Stimulated activated CD4-positive, alpha-beta T cell treated with anti-CD3 and anti-CD28 coated beads, TNF-alpha, amount 100 ng/mL, for 24 hours (primary cell): ENCODE measurements at regions not wholly inside any gene's neighbourhood (a gene's known extent, or its start where the extent isn't known, plus 50 kb on each side); places are given as distances from the start of the nearest gene placed in this dataset.
"Not testable (repeated sequence)": the region's sequence is repeated elsewhere in the genome, so short reads cannot be mapped to it uniquely, and the experiment has no call there.

ENCODE experiments used
- DNase-seq, 3 experiments: peaks; one replicate each; pipeline ENCODE4 v3.0.0-alpha.2; 2020; ENCODE audit warnings: low read depth in 3 of 3

DNA sequence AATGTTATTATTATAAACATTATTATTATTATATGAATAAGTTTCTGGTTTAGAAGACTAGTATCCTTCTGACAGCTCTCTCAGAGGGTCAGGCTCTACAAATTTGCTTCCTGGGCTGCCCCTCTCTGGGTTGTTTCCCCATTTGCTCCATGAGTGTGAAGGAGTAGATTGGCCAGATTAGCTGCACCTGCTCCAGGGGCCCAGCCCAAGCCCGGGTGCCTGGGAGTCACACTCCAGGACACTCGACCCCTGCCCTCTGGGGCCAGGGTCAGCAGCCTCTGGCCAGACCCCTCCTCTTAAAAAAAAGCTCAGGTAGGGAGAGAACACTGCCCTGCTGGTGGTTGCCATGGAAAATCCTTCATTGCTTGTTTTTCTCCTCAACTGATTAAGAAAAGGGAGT, 169.0 kb upstream of the FOXD4L5 start:
- not testable (repeated sequence) for DNase-seq

- DNase-seq = not testable (repeated sequence)
These were observed 165.0 kb upstream of the FOXD4L5 start for GRCh38 chr9:65449886-65450610.

GRCh38 chr9:65449423-65449822, 164.4 kb upstream of the FOXD4L5 start:
- no peak for DNase-seq

GRCh38 chr9:65447146-65447545, 162.1 kb upstream of the FOXD4L5 start:
- DNase-seq = not testable (repeated sequence)

DNA sequence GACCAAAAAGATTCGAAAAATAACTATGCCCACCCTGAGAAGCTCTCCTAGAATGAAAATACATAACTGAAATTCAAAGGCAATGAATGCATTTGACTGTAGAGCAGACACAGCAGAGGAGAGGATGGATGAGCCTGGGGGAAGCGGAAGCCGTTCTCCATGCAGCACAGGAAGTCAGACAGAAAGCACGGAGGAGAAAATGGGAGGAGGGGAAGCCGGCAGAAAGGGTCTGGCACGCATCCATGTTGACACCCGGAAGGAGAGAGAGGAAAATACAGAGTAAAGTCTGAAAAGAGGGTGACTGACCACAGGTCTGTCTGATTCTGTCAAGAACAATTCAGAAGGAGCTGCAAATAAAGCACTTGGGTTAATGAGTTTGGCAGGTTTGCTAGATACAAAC, 161.0 kb upstream of the FOXD4L5 start:
- not testable (repeated sequence) for DNase-seq

- no peak for DNase-seq
These were observed 159.9 kb upstream of the FOXD4L5 start for GRCh38 chr9:65444943-65445342.

DNA sequence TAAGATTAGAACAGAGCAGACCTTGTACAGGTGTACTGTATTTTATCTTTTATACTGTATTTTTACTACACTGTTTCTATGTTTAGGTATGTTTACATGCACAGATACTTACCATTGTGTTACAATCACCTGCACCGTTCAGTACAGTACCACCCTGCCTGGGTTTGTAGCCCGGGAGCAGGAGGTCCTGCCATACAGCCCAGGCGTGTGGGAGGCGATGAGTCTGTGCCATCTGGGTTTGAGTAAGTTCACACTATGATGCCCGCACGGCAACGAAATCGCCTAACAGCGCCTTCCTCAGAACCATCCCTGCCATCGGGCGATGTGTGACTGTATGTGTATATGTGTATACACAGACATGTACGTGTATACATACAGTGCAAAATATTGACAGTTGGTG, 157.1 kb upstream of the FOXD4L5 start:
- DNase-seq = not testable (repeated sequence)

DNA sequence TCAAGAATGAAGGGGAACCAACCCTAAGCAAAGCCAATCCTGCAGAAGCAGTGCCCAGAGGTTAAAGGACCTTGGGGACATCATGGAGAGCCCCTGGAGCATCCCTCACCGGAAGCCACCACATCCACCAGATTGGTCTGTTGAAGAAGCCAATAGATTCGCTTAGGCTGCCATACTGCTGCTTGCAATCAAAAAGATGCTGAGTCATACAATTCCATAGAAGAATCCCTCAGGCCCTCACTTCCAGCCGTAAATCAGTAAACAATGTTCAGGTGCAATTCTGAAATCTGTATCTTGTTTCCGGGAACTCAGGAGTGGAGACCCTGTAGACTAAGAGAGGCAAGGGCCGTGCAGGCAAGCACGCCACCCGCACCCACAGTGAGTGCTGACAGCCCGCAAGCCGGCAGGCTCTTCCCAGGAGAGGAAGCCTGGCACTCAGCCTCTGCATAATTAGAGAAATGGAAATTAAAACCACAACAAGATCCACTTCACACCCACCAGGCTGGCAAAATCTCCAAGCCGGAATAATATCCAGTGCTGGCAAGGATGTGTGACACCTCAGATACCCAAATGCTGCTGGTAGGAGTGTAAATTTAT, 156.4 kb upstream of the FOXD4L5 start:
- DNase-seq = not testable (repeated sequence)

- no peak for DNase-seq
These were observed 152.7 kb upstream of the FOXD4L5 start for GRCh38 chr9:65437724-65438123.

DNA sequence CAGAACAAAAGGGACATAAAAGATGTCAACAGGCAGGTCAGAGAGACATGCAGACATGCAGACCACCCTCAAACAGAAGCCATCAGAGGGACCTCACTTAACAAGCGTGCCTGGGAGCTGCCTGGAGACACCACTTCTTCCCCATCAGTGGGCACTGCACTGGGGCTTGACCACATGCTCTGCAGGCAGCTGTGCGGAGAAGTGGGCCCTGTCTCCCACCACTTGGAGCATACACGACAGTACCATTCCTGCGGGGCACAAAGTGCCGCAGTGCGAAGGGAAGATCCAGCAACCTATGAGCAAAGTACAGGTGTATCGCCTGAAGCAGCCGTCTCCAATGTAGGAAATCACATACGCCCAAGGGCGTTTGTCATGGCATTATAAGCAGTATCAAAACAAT, 150.5 kb upstream of the FOXD4L5 start:
- DNase-seq = no peak

DNA sequence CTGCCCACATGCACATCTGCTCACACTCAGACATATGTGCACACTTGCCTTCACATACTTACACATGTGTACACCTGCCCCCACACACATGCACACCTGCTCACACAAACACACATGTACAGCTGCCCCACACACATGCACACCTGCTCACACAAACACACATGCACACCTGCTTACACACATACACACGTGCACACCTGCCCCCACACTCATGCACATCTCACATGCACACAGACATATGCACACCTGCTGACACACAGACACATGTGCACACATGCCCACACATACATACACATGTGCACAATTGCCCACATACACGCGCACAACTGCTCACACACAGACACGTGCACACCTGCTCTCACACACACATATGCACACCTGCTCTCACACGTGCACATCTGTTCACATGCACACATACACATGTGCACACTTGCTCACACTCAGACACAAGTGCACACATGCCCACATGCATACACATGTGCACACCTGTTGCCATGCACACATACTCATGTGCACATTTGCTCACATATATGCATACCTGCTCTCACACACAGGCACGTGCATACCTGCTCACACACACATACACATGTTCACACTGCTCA, 147.8 kb upstream of the FOXD4L5 start:
- no peak for DNase-seq

- no peak for DNase-seq
These were observed 147.0 kb upstream of the FOXD4L5 start for GRCh38 chr9:65432051-65432450.

DNA sequence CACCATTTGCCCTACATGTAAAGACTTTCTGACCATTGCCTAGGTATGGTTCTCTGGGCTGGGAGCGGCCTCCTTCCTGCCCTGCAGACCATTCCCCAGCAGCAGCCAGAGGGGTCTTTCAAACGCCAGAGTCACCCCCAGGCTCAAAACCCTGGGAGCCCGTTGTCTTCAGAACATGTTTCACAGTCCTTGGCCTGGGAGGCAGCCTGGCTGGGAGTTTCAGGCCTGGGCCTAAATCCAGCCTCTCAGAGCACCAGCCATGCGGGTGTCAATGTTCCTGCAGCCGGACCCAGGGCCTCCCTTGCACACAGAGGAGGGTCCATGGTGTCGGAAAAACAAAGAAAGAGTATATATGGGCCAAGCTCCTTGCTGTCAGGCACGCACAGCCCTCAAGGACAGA, 145.2 kb upstream of the FOXD4L5 start:
- no peak for DNase-seq

GRCh38 chr9:65427361-65427760, 142.4 kb upstream of the FOXD4L5 start:
- DNase-seq = not testable (repeated sequence)

GRCh38 chr9:65426813-65427212, 141.8 kb upstream of the FOXD4L5 start:
- DNase-seq = not testable (repeated sequence)

DNA sequence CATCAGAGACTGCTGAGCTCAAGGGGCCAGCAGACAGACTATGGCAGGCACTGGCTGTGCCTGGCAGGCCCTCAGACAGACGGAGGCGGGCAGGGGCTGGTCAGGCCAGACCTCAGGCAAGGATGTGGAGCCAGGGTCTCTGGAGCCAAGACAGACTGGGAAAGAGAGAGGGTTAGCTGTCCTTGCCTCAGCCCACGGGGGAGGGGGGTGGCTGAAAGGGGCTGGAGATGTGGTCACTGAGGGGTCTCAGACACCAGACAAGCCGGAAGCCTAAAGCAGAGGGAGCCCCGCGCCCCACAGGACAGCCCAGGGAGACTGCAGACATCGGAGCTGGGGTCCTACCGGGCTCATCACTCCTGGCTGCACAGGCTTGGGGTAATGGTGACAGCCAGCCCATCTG, 141.2 kb upstream of the FOXD4L5 start:
- no peak for DNase-seq

GRCh38 chr9:65425183-65425582, 140.2 kb upstream of the FOXD4L5 start:
- not testable (repeated sequence) for DNase-seq

- not testable (repeated sequence) for DNase-seq
These were observed 139.5 kb upstream of the FOXD4L5 start for GRCh38 chr9:65424437-65424984.

- DNase-seq = not testable (repeated sequence)
These were observed 138.9 kb upstream of the FOXD4L5 start for GRCh38 chr9:65423691-65424436.

DNA sequence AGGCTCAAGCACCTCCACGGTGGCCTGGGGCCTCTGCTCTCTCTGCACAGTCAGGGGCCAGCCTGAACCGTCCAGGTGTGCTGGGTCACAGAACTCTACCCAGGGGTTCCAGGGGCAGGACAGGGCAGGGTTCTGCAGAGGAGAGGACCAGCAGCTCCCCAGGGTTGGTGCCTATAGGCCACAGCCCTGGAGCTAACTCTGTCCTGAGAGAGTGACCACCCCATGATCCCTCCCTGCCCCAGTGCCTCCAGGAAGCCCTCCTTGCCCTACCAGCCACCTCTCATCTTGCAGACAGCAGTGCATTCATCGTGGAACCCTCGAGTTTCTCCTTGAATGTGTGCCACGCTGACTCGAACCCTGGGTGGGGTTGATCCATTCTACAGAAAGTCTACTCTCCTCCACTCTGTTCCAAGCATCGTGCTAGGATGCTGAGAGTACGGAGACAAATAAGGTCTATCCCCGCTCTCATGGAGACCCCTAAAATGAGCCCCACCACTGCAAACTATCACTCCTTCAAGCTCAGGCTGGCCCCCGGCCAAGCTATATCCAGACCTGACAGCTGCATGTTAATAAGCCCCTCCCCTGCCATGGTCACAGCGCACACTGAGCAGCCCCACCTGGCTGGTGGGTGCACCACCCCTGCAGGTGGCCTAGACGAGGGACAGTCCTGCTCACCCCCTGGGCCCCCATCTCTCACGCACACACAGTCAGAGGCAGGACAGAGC, 138.1 kb upstream of the FOXD4L5 start:
- DNase-seq = not testable (repeated sequence)

DNA sequence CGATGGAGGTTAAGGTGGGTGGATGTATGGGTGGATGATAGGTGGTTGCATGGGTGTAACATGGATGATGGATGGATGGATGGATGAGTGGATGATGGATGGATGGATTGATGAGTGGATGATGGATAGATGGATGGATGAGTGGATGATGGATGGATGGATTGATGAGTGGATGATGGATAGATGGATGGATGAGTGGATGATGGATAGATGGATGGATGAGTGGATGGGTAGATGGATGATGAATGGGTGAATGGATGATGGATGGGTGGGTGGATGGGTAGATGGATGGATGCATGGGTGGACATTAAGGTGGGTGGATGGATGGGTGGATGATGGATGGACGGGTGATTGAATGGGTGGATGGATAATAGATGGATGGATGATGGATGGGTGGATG, 136.5 kb upstream of the FOXD4L5 start:
- DNase-seq = not testable (repeated sequence)
